CD4-positive, CD25-positive, alpha-beta regulatory T cell (primary cell): ENCODE measurements at regions not wholly inside any gene's neighbourhood (a gene's known extent, or its start where the extent isn't known, plus 50 kb on each side); places are given as distances from the start of the nearest gene placed in this dataset.
A peak's percentile ranks its signal among the peaks of the same experiment; 100 is the strongest.

Source experiments
- ATAC-seq, 2 donors: fragments of 150-1000 bp; cut with Tn5 transposase; one replicate each; pipeline ENCODE4 v1.10.0; 2021; ENCODE audit warnings: low read depth in 2 of 2, moderate number of reproducible peaks in 2 of 2, moderate library complexity in 1 of 2
- DNase-seq, 3 donors: peaks; one replicate each; pipeline versions ENCODE4 v3.0.0 to v3.0.0-alpha.2; 2012 to 2022; ENCODE audit warnings: mixed read lengths in 1 of 3
- H3K27ac ChIP-seq: one replicate; pipeline ENCODE4 v1.7.0; 2013; ENCODE audit warnings: mild to moderate bottlenecking, low read length; ENCODE audit not compliant: insufficient read depth, poor library complexity, severe bottlenecking
- H3K27me3 ChIP-seq: one replicate; pipeline ENCODE4 v1.7.0; 2013; ENCODE audit warnings: low read length; ENCODE audit not compliant: control insufficient read depth, insufficient read depth
- H3K36me3 ChIP-seq: one replicate; pipeline ENCODE4 v1.7.0; 2013; ENCODE audit warnings: mild to moderate bottlenecking, low read length, moderate library complexity; ENCODE audit not compliant: control insufficient read depth, insufficient read depth
- H3K4me1 ChIP-seq: 2 replicates; pipeline ENCODE4 v1.7.0; 2013; ENCODE audit warnings: mild to moderate bottlenecking, low read length; ENCODE audit not compliant: insufficient read depth, control insufficient read depth, poor library complexity, severe bottlenecking
- H3K4me3 ChIP-seq: one replicate; pipeline ENCODE4 v1.7.0; 2013; ENCODE audit warnings: low read depth, mild to moderate bottlenecking, low read length, moderate library complexity
- H3K9me3 ChIP-seq, 2 experiments: 1 replicate in 1 of 2; 2 replicates in 1 of 2; pipeline ENCODE4 v1.7.0; 2013; ENCODE audit warnings: low read length in 2 of 2, mild to moderate bottlenecking in 1 of 2, moderate library complexity in 1 of 2; ENCODE audit not compliant: control insufficient read depth in 2 of 2
- H3K27ac Mint-ChIP-seq, 3 donors: one replicate each; pipeline ENCODE4 v1.8.0; 2020 to 2022; ENCODE audit warnings: mild to moderate bottlenecking in 3 of 3, mixed read lengths in 3 of 3, moderate library complexity in 2 of 3
- H3K27me3 Mint-ChIP-seq: one replicate; pipeline ENCODE4 v1.8.0; 2022; ENCODE audit warnings: mild to moderate bottlenecking, mixed read lengths
- H3K36me3 Mint-ChIP-seq: one replicate; pipeline ENCODE4 v1.8.0; 2020; ENCODE audit warnings: mixed read lengths
- H3K4me1 Mint-ChIP-seq, 4 donors: one replicate each; pipeline ENCODE4 v1.8.0; 2020 to 2022; ENCODE audit warnings: mixed read lengths in 4 of 4, mild to moderate bottlenecking in 1 of 4
- H3K4me3 Mint-ChIP-seq, 4 donors: one replicate each; pipeline ENCODE4 v1.8.0; 2020 to 2022; ENCODE audit warnings: mild to moderate bottlenecking in 4 of 4, mixed read lengths in 4 of 4, moderate library complexity in 3 of 4
- H3K9me3 Mint-ChIP-seq, 7 donors: one replicate each; pipeline ENCODE4 v1.8.0; 2020 to 2022; ENCODE audit warnings: mixed read lengths in 7 of 7, mild to moderate bottlenecking in 3 of 7, moderate library complexity in 2 of 7

DNA sequence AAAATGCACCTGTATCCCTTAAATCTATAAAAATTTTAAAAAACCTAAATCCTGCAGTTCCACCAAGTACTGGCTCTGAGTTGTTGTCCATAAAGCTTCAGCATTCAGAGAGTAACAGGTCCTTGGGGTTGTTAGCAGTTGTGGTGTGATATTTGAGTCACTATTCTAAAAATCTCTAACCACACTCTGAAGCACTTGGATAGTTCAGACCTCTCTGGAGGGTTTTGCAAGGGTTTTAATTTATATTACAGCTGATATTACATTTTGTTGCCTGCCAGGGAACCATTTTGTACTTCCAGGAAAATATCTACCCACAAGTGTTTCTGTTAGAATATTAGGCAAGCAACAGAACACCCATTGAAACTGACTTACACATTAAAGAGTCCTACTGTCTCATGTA, 255.6 kb downstream of the TBL1XR1 start:
- Mint-ChIP-seq H3K4me1 (no peaks in the 10 kb centered on the region), H3K27me3 (peaks cover 9% of the 10 kb centered on the region), H3K36me3 (no peaks in the 10 kb centered on the region), H3K27ac (no peak overlapping the region), H3K9me3 (no peaks in the 10 kb centered on the region), H3K4me3 (no peak overlapping the region)
- ATAC-seq: no peak
- no peak overlapping the region for H3K4me3 ChIP-seq
- no peaks in the 10 kb centered on the region for H3K4me1 ChIP-seq
- H3K27ac ChIP-seq: no peak overlapping the region
- no peak for DNase-seq
- H3K27me3 ChIP-seq: peaks cover 4% of the 10 kb centered on the region
- no peaks in the 10 kb centered on the region for H3K9me3 ChIP-seq
- no peaks in the 10 kb centered on the region for H3K36me3 ChIP-seq

DNA sequence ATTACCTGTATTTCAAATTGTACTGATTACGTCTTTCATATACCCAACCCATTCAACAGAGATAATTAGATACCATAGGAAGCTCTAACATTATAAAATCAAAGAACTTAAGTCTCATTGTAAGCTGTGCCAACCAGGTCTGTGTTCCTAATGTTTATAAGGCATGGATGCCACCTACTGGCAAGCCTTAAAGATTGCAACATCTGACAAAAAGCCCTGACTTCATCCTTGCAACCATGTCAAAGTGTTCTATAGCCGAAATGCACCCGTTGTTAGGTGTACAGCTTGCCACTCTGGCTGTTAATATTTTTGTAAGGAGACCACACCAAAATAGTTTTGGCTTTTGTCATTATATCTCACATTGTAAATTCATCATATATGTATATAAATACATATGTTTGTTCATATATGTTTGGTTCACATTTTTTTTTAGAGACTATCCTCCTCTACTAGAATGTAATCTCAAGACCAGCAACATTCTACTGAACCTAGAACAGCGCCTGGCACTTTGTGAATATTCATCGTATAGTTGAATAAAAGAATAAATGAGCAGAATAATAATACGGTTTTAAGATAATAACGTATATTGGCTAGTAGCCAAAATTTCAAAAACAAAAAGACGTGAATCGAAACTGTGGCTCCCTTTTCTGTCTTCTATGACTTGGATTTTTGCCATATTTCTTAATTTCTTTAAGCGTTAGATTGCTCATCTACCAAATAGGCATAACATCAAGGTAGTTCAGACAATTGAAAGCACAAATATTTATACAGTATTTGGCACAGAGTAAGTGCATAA, 258.1 kb downstream of the TBL1XR1 start:
- Histone ChIP-seq H3K27me3 (peaks cover 4% of the 10 kb centered on the region), H3K9me3 (no peaks in the 10 kb centered on the region), H3K27ac (no peak overlapping the region), H3K4me3 (no peak overlapping the region), H3K36me3 (no peaks in the 10 kb centered on the region), H3K4me1 (no peaks in the 10 kb centered on the region)
- H3K9me3 Mint-ChIP-seq: no peaks in the 10 kb centered on the region
- H3K4me1 Mint-ChIP-seq: no peaks in the 10 kb centered on the region
- peaks cover 14% of the 10 kb centered on the region for H3K27me3 Mint-ChIP-seq
- H3K27ac Mint-ChIP-seq: no peak overlapping the region
- DNase-seq: peak; percentile 14 to 73 (median 49)
- no peak overlapping the region for H3K4me3 Mint-ChIP-seq
- H3K36me3 Mint-ChIP-seq: no peaks in the 10 kb centered on the region
- peak; percentile 52 to 70 for ATAC-seq

DNA sequence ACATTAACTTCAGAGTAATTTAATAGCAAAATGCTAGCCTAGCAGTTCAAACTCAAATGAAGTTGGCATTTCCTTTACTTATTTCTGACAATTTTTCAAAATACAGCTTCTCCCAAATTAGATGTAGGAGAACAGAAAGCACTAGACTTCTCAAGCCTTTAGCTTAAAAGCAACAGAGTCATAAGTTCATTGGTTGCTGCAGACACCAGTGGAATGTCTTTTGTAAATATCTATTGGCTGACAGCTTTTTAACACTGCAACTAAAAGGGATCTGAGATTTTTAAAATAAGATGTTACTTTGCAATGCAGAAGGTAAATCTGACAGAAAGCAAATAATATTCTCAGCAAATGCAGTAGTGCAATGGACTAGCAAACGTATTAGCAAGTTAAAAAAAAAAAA, 259.3 kb downstream of the TBL1XR1 start:
- H3K4me3 Mint-ChIP-seq: no peak overlapping the region
- DNase-seq (no peak), ATAC-seq (no peak)
- H3K36me3 Mint-ChIP-seq: no peaks in the 10 kb centered on the region
- H3K9me3 ChIP-seq: no peaks in the 10 kb centered on the region
- H3K27ac Mint-ChIP-seq: no peak overlapping the region
- H3K27me3 Mint-ChIP-seq: peaks cover 13% of the 10 kb centered on the region
- peaks cover 4% of the 10 kb centered on the region for H3K27me3 ChIP-seq
- H3K27ac ChIP-seq: no peak overlapping the region
- H3K4me3 ChIP-seq: no peak overlapping the region
- no peaks in the 10 kb centered on the region for H3K36me3 ChIP-seq
- no peaks in the 10 kb centered on the region for H3K4me1 Mint-ChIP-seq
- no peaks in the 10 kb centered on the region for H3K4me1 ChIP-seq
- H3K9me3 Mint-ChIP-seq: no peaks in the 10 kb centered on the region

DNA sequence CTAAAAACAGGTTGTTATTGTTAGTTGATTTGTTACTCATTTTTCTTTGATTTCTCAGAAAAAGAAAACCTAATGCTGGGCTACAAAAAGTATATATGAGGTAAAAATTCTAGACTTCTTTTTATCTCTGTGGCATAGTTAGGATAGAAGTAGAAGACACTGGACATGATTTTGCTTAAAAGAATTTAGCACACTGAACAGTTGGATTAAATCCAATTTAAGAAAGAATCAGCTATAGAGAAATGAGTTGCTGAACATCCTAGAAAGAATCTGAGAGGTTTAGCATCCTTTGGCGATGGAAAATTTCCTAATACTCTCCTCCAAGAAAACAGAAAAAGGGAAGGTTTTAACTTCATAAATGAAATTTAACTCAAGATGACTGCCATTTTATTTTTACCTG, 259.7 kb downstream of the TBL1XR1 start:
- no peaks in the 10 kb centered on the region for H3K9me3 ChIP-seq
- Mint-ChIP-seq H3K4me1 (no peaks in the 10 kb centered on the region), H3K27ac (no peak overlapping the region), H3K36me3 (no peaks in the 10 kb centered on the region), H3K4me3 (no peak overlapping the region), H3K27me3 (peaks cover 10% of the 10 kb centered on the region), H3K9me3 (no peaks in the 10 kb centered on the region)
- DNase-seq (no peak), ATAC-seq (no peak)
- H3K4me1 ChIP-seq: no peaks in the 10 kb centered on the region
- peaks cover 6% of the 10 kb centered on the region for H3K27me3 ChIP-seq
- no peak overlapping the region for H3K27ac ChIP-seq
- H3K36me3 ChIP-seq: no peaks in the 10 kb centered on the region
- no peak overlapping the region for H3K4me3 ChIP-seq

DNA sequence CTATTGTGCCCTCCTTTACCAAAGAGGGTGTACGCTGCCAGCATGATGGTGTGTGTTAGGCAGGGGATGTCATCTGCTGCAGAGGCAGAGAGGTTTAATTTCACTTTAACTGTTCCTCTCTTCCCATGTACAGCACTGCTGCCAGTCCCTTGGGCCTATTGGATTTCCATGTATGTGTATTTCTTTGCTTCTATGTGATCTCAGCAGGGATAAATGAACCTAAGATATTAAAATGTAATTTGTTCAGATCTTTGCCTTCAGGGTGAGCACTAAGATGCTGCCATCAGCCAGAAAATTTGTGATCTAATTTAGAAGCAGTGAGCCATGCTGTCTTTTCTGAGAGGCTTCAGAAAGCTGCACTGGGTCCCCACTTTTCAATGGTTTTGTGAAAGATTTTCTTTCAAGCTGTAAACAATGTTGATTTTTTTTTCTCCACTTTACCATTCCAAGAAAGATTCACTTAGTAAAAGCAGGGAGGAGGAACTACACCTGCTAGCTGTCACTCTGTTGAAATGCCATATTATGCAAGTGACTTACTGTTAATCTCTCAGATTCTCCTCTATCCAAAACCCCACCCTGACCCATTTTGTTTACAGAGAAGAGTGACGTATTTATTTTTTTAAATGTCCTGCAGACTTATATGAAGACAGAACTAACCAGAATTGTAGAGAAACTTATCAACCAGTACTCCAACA, 261.9 kb downstream of the TBL1XR1 start:
- no peaks in the 10 kb centered on the region for H3K36me3 Mint-ChIP-seq
- peaks cover 2% of the 10 kb centered on the region for H3K27me3 ChIP-seq
- H3K4me1 ChIP-seq: no peaks in the 10 kb centered on the region
- H3K27ac Mint-ChIP-seq: no peak overlapping the region
- H3K4me1 Mint-ChIP-seq: no peaks in the 10 kb centered on the region
- no peaks in the 10 kb centered on the region for H3K36me3 ChIP-seq
- no peaks in the 10 kb centered on the region for H3K9me3 ChIP-seq
- no peaks in the 10 kb centered on the region for H3K9me3 Mint-ChIP-seq
- H3K4me3 Mint-ChIP-seq: no peak overlapping the region
- H3K4me3 ChIP-seq: no peak overlapping the region
- H3K27ac ChIP-seq: no peak overlapping the region
- ATAC-seq (no peak), DNase-seq (no peak)
- peaks cover 5% of the 10 kb centered on the region for H3K27me3 Mint-ChIP-seq

DNA sequence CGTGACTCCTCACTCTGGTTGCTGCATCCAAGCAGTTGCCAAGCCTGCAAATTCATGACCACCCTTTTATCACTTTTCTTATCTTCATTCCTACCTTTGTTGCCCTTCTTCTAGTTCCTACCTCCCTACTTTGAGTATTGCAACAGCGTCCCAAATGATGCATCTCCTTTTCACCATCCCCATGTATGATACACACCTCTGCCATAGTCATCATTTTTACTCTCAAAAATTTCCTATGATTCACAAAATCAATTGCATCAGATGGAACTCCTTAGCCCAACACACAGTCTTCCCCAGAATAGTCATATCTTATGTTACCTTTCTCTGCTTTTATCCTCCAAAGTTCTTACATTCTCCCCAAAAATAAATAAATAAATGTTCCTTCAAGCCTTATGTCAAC, 262.6 kb downstream of the TBL1XR1 start:
- no peaks in the 10 kb centered on the region for H3K9me3 ChIP-seq
- ATAC-seq (no peak), DNase-seq (no peak)
- no peaks in the 10 kb centered on the region for H3K4me1 ChIP-seq
- no peak overlapping the region for H3K4me3 ChIP-seq
- peaks cover 5% of the 10 kb centered on the region for H3K27me3 Mint-ChIP-seq
- H3K36me3 Mint-ChIP-seq: no peaks in the 10 kb centered on the region
- H3K27ac Mint-ChIP-seq: no peak overlapping the region
- H3K4me3 Mint-ChIP-seq: no peak overlapping the region
- H3K4me1 Mint-ChIP-seq: no peaks in the 10 kb centered on the region
- peaks cover 2% of the 10 kb centered on the region for H3K27me3 ChIP-seq
- H3K36me3 ChIP-seq: no peaks in the 10 kb centered on the region
- no peaks in the 10 kb centered on the region for H3K9me3 Mint-ChIP-seq
- H3K27ac ChIP-seq: no peak overlapping the region

DNA sequence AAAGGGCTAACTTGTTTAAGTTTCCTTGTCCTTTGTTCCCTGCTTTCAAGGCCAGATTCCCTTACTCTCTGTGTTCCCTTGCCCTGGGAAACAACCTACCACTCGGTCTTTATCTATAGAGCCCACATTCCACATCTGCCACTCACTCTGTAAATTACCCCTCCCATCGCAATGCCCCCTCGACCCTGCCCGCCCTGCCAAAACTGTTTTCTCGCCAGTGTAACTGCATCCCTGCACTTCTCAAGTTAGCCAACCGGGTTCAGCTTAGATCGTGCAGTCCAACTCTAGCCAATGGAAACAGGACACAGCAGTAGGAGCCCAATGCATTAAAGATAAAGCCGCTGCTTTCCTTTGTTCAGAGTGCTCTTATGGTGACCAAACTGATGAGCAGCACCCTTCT, 263.6 kb downstream of the TBL1XR1 start:
- no peaks in the 10 kb centered on the region for H3K4me1 ChIP-seq
- Mint-ChIP-seq H3K27ac (no peak overlapping the region), H3K4me3 (no peak overlapping the region), H3K9me3 (no peaks in the 10 kb centered on the region), H3K27me3 (peaks cover 5% of the 10 kb centered on the region), H3K36me3 (no peaks in the 10 kb centered on the region), H3K4me1 (no peaks in the 10 kb centered on the region)
- H3K36me3 ChIP-seq: no peaks in the 10 kb centered on the region
- no peak for DNase-seq
- H3K4me3 ChIP-seq: no peak overlapping the region
- H3K27me3 ChIP-seq: peaks cover 2% of the 10 kb centered on the region
- H3K27ac ChIP-seq: no peak overlapping the region
- ATAC-seq: no peak
- no peaks in the 10 kb centered on the region for H3K9me3 ChIP-seq

DNA sequence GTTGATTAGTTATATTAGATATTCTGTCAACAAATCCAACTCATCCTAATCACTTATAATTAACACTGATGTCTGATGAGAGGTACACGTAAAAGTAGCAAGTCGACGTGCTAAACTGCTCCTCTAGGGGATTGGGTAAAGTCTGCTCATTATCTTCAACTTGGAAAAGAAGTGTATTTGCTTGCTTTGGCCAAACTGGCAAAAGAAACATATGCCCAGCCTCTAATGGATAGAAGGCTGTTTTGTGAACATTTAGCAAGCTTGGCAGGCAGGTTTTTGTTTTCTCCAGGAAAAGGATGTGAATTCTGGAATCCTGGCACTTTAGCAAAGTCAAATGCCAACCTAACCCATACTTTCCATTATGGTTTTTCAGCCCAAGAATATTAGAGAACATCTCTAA, 264.8 kb downstream of the TBL1XR1 start:
- Mint-ChIP-seq H3K27ac (no peak overlapping the region), H3K9me3 (no peaks in the 10 kb centered on the region), H3K36me3 (no peaks in the 10 kb centered on the region), H3K4me3 (no peak overlapping the region), H3K4me1 (no peaks in the 10 kb centered on the region), H3K27me3 (peaks cover 11% of the 10 kb centered on the region)
- Histone ChIP-seq H3K27me3 (peaks cover 6% of the 10 kb centered on the region), H3K9me3 (no peaks in the 10 kb centered on the region), H3K4me3 (no peak overlapping the region), H3K36me3 (no peaks in the 10 kb centered on the region), H3K27ac (no peak overlapping the region), H3K4me1 (no peaks in the 10 kb centered on the region)
- ATAC-seq: no peak
- DNase-seq: no peak
